Psoas muscle (tissue), 7 donors: ENCODE measurements at regions not wholly inside any gene's neighbourhood (a gene's known extent, or its start where the extent isn't known, plus 50 kb on each side); places are given as distances from the start of the nearest gene placed in this dataset.

ENCODE experiments used
- ATAC-seq, 4 donors: fragments of 200-7000 bp; cut with Tn5 transposase; one replicate each; pipeline ENCODE4 v1.9.1; 2020; ENCODE audit warnings: moderate library complexity in 3 of 4, mild to moderate bottlenecking in 2 of 4
- DNase-seq, 2 donors: peaks; one replicate each; pipeline ENCODE4 v3.0.0-alpha.2; 2020
- H3K27ac ChIP-seq: fragments of 200-600 bp; one replicate; pipeline ENCODE4 v1.8.0; 2022
- H3K27me3 ChIP-seq, 3 donors: fragments of 200-600 bp in 1 of 3; one replicate each; pipeline versions ENCODE4 v1.6.1 to v1.8.0; 2013 to 2022; ENCODE audit warnings: low read length in 2 of 3, mild to moderate bottlenecking in 2 of 3, moderate library complexity in 1 of 3; ENCODE audit not compliant: insufficient read depth in 3 of 3
- H3K36me3 ChIP-seq, 2 donors: fragments of 200-600 bp in 1 of 2; one replicate each; pipeline versions ENCODE4 v1.6.1 to v1.8.0; 2013 to 2022; ENCODE audit warnings: low read depth in 1 of 2, mild to moderate bottlenecking in 1 of 2, moderate library complexity in 1 of 2; ENCODE audit not compliant: insufficient read depth in 1 of 2
- H3K4me1 ChIP-seq: fragments of 200-600 bp; one replicate; pipeline ENCODE4 v1.8.0; 2022
- H3K4me3 ChIP-seq: fragments of 200-600 bp; one replicate; pipeline ENCODE4 v1.8.0; 2022; ENCODE audit warnings: mild to moderate bottlenecking
- H3K9me3 ChIP-seq: fragments of 200-600 bp; one replicate; pipeline ENCODE4 v1.8.0; 2022
- CTCF ChIP-seq: fragments of 200-600 bp; IDR thresholded peaks from one replicate; pipeline ENCODE4 v1.8.0; 2022; ENCODE audit warnings: antibody characterized with exemption
- WGBS, 3 donors: extraction: QIAGEN DNeasy Blood & Tissue Kit; methylation state at CpG; one replicate each; pipeline versions ENCODE4 v1.1.6 to v1.1.7; 2013; 5-methylcytosine and 5-hydroxymethylcytosine counted together
- intact Hi-C, 2 donors: fragments of 100-400 bp; cut with DNase I; formaldehyde crosslinking; loops; one replicate each; pipeline versions ENCODE4 v1.11.0 to v1.14.2; 2022
- donor health status: healthy with polysubstance abuse.
- donor health status: DM: no; HTN: no; CAD: no; lungs with moderate emphysema.
- donor health status: Bipolar disorder and iron deficiency.
- donor health status: healthy.
- donor health status: DM: yes; HTN: yes; CAD: no.
- donor health status: DM: no; HTN: no; CAD: no.
- donor health status: DM: yes; HTN: yes; CAD: no.

- Histone ChIP-seq H3K4me1 (no peaks in the 10 kb centered on the region), H3K4me3 (no peak overlapping the region), H3K27ac (no peak overlapping the region), H3K27me3 (peaks cover 0 to 21% (median 6%) of the 10 kb centered on the region in 3 donors), H3K9me3 (no peaks in the 10 kb centered on the region), H3K36me3 (no peaks in the 10 kb centered on the region)
- intact Hi-C loops = loop anchor here in 1 of 2 donors (10.0 kb wide), 1 partner anchor 109 kb away; no protein-coding TSS in a partner anchor
- DNase-seq = no peak
- no peak for TF ChIP-seq CTCF
- WGBS, 3 donors = 83 to 89% (median 84%) methylated on average over 8 of the region's 8 CpGs
- ATAC-seq = no peak
These were observed 160.9 kb upstream of the MVB12B start for GRCh38 chr9:126165755-126166154.

- Histone ChIP-seq H3K9me3 (no peaks in the 10 kb centered on the region), H3K4me3 (no peak overlapping the region), H3K4me1 (no peaks in the 10 kb centered on the region), H3K36me3 (no peaks in the 10 kb centered on the region), H3K27ac (no peak overlapping the region), H3K27me3 (peaks cover 0 to 21% (median 6%) of the 10 kb centered on the region in 3 donors)
- DNase-seq = no peak
- no peak for ATAC-seq
- 79 to 81% (median 79%) methylated on average over 7 of the region's 7 CpGs for WGBS, 3 donors
- no peak for TF ChIP-seq CTCF
- intact Hi-C loops = loop anchor here in 1 of 2 donors (10.0 kb wide), 1 partner anchor 109 kb away; no protein-coding TSS in a partner anchor
These were observed 160.3 kb upstream of the MVB12B start for GRCh38 chr9:126166291-126166690.

GRCh38 chr9:126166866-126167265 lies 159.8 kb upstream of the MVB12B start:
- no peaks in the 10 kb centered on the region for H3K4me1 ChIP-seq
- peaks cover 0 to 21% (median 6%) of the 10 kb centered on the region in 3 donors for H3K27me3 ChIP-seq
- DNase-seq = no peak
- no peaks in the 10 kb centered on the region for H3K36me3 ChIP-seq
- TF ChIP-seq CTCF = no peak
- H3K4me3 ChIP-seq = no peak overlapping the region
- WGBS, 3 donors = 82 to 84% (median 83%) methylated on average over 6 of the region's 6 CpGs
- no peak overlapping the region for H3K27ac ChIP-seq
- intact Hi-C loops = loop anchor here in 1 of 2 donors (10.0 kb wide), 1 partner anchor 108 kb away; no protein-coding TSS in a partner anchor
- no peaks in the 10 kb centered on the region for H3K9me3 ChIP-seq
- ATAC-seq = no peak

- H3K36me3 ChIP-seq = no peaks in the 10 kb centered on the region
- no peak for TF ChIP-seq CTCF
- H3K9me3 ChIP-seq = no peaks in the 10 kb centered on the region
- no peak overlapping the region for H3K4me3 ChIP-seq
- no peak overlapping the region for H3K27ac ChIP-seq
- 71 to 75% (median 71%) methylated on average over 4 of the region's 4 CpGs for WGBS, 3 donors
- no peaks in the 10 kb centered on the region for H3K4me1 ChIP-seq
- intact Hi-C loops = loop anchor here in 1 of 2 donors (10.0 kb wide), 1 partner anchor 105 kb away; no protein-coding TSS in a partner anchor
- peaks cover 3 to 15% (median 6%) of the 10 kb centered on the region in 3 donors for H3K27me3 ChIP-seq
- ATAC-seq (no peak), DNase-seq (no peak)
These were observed 156.9 kb upstream of the MVB12B start for GRCh38 chr9:126169736-126170135.

DNA sequence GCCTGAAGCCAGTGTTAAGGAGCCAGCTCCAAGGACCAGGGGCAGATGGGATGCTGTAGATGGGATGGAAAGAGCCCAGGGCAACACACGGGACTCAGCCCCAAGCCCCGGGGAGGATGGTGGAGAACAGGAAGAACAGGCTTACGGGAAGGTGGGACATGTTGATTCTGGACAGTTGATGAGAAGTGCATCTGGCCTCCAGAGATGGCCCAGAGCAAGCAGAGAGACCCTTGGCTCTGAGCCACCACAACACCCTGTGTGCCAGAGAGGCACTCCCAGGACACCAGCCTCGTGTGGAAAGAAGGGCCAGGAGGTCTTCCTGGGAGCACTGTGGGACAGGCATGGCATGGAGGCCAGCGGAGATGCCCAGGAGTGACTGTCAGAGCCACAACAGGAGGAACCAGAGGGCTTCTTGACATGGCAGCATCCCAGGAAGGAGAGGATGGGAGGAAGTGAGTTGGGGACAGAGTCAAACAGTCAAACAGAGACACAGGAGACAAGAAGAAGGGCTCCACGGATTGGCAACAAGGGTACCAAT lies 156.3 kb upstream of the MVB12B start:
- Histone ChIP-seq H3K27me3 (peaks cover 1 to 15% (median 3%) of the 10 kb centered on the region in 3 donors), H3K4me3 (no peak overlapping the region), H3K4me1 (no peaks in the 10 kb centered on the region), H3K36me3 (no peaks in the 10 kb centered on the region), H3K27ac (no peak overlapping the region), H3K9me3 (no peaks in the 10 kb centered on the region)
- intact Hi-C loops = no loop called here
- WGBS, 3 donors = 59 to 76% (median 64%) methylated on average over 6 of the region's 6 CpGs
- DNase-seq = no peak
- no peak for TF ChIP-seq CTCF
- no peak for ATAC-seq
